ENCODE measurements at regions not wholly inside any gene's neighbourhood (a gene's known extent, or its start where the extent isn't known, plus 50 kb on each side); places are given as distances from the start of the nearest gene placed in this dataset.

DNA sequence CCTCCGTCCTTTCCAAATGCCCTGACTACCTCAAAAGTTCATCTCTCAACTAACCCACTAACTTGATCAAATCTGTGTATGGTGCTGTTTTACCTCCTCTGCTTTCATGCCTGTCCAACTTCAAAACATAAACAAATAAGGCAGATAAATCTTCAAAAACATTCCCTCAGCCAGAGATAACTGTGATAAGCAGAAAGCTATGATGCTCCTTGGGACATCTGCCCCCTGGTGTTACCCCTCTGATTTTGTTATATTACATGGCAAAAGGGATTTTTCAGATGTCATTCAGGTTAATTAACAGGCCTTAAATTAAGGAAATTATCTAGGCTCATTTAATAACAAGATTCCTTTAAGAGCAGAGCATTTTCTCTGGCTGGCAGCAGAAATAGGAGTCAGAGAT is 810.8 kb upstream of the CHAC2 start:
- no peak for TF ChIP-seq CTCF (IDR thresholded peaks at IDR 0.05; ENCODE audit: insufficient read depth, low read length, poor library complexity, severe bottlenecking)
- no peak for TF ChIP-seq EZH2phosphoT487 (conservative IDR thresholded peaks at IDR 0.05; ENCODE audit: low read length)

Measured in SU-DHL-6 (cell line).